GM13977 (cell line): ENCODE measurements at regions not wholly inside any gene's neighbourhood (a gene's known extent, or its start where the extent isn't known, plus 50 kb on each side); places are given as distances from the start of the nearest gene placed in this dataset.

Experiments
- DNase-seq: peaks from one replicate; pipeline ENCODE4 v3.0.0; 2012; ENCODE audit warnings: low spot score
- CTCF ChIP-seq: IDR thresholded peaks from 2 replicates; pipeline ENCODE4 v1.5.1; 2012; ENCODE audit warnings: mild to moderate bottlenecking, control low read depth; ENCODE audit not compliant: insufficient read depth; ENCODE audit errors: extremely low read depth, missing control alignments
- in situ Hi-C: fragments of 300-500 bp; cut with MboI; formaldehyde crosslinking; loops from one replicate; pipeline ENCODE4 v1.12.0; 2022; ENCODE audit warnings: low sequenced_read_pairs, low pct_unique_long_range_greater_than_20kb, mixed read lengths, inconsistent platforms; ENCODE audit not compliant: unreplicated experiment

GRCh38 chr16:86930663-86931373, 352.5 kb downstream of the FOXL1 start:
- in situ Hi-C loops = no loop called here
- no peak for TF ChIP-seq CTCF
- DNase-seq = no peak

GRCh38 chr16:86931410-86931941, 353.1 kb downstream of the FOXL1 start:
- no peak for DNase-seq
- TF ChIP-seq CTCF = no peak
- in situ Hi-C loops = no loop called here

- no peak for DNase-seq
- in situ Hi-C loops = no loop called here
These were observed 354.0 kb downstream of the FOXL1 start for GRCh38 chr16:86932130-86932982.

GRCh38 chr16:86934581-86935375, 356.4 kb downstream of the FOXL1 start:
- in situ Hi-C loops = no loop called here
- TF ChIP-seq CTCF = no peak
- DNase-seq = no peak

More at GRCh38 chr16:86932130-86932982, 354.0 kb downstream of the FOXL1 start:
- no peak for TF ChIP-seq CTCF

GRCh38 chr16:86939609-86940008, 361.3 kb downstream of the FOXL1 start:
- in situ Hi-C loops = no loop called here
- no peak for DNase-seq
- TF ChIP-seq CTCF = no peak

GRCh38 chr16:86941731-86942130, 363.4 kb downstream of the FOXL1 start:
- in situ Hi-C loops = no loop called here
- no peak for DNase-seq
- TF ChIP-seq CTCF = no peak
